Adrenal gland (tissue), 5 donors: ENCODE measurements at regions not wholly inside any gene's neighbourhood (a gene's known extent, or its start where the extent isn't known, plus 50 kb on each side); places are given as distances from the start of the nearest gene placed in this dataset.

ENCODE experiments used
- POLR2A ChIP-seq, 2 donors: fragments of 450-650 bp; IDR thresholded peaks; one replicate each; pipeline ENCODE4 v1.6.1; 2017; ENCODE audit warnings: antibody characterized with exemption in 2 of 2, mild to moderate bottlenecking in 2 of 2, moderate library complexity in 1 of 2
- TF ChIP-seq, protein P1 (sequence below), 6 experiments: fragments of 450-650 bp in 4 of 6; fragments of 200-600 bp in 2 of 6; sonication (generic) in 1 of 6; IDR thresholded peaks; 1 replicate in 5 of 6; 2 replicates in 1 of 6; pipeline versions ENCODE4 v1.5.1 to v1.8.0; 2016 to 2021; ENCODE audit warnings: antibody characterized with exemption in 6 of 6, mild to moderate bottlenecking in 2 of 6, moderate library complexity in 1 of 6
- donor health status: DM: no; HTN: no; CAD: no.

DNA sequence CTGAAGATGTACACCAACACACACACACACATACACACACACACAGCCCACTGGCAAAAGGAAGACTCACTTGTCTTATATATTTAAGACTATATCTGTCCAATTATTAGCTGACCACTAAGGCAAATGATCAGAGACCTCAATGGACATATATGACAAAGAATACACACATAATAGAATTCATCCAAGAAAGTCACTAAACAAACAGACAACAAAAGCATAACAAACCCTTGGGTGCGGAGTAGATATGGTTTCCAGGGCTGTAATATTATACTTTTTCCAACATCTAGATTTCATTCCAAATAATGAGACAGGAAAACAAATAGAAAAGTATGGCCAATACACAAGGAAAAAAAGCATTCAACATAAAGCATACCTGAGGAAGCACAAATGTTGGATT, 72.3 kb upstream of the PRICKLE2 start:
- TF ChIP-seq POLR2A (IDR thresholded peaks at IDR 0.05) = no peak
- TF ChIP-seq, protein P1, sequence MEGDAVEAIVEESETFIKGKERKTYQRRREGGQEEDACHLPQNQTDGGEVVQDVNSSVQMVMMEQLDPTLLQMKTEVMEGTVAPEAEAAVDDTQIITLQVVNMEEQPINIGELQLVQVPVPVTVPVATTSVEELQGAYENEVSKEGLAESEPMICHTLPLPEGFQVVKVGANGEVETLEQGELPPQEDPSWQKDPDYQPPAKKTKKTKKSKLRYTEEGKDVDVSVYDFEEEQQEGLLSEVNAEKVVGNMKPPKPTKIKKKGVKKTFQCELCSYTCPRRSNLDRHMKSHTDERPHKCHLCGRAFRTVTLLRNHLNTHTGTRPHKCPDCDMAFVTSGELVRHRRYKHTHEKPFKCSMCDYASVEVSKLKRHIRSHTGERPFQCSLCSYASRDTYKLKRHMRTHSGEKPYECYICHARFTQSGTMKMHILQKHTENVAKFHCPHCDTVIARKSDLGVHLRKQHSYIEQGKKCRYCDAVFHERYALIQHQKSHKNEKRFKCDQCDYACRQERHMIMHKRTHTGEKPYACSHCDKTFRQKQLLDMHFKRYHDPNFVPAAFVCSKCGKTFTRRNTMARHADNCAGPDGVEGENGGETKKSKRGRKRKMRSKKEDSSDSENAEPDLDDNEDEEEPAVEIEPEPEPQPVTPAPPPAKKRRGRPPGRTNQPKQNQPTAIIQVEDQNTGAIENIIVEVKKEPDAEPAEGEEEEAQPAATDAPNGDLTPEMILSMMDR (IDR thresholded peaks at IDR 0.05) = no peak
